PC-9 (cell line): ENCODE measurements at regions not wholly inside any gene's neighbourhood (a gene's known extent, or its start where the extent isn't known, plus 50 kb on each side); places are given as distances from the start of the nearest gene placed in this dataset.

Source experiments
- BruUV-seq: library from RNA; stranded (reverse); fragments of 400-500 nt; replicated peaks from 2 replicates; lab custom pipeline; 2021; lab: Mats Ljungman, UMichigan
- CTCF ChIA-PET: fragments of 300-600 bp; sonication (Branson Sonifier 250); formaldehyde crosslinking; loops from one replicate; lab custom pipeline; 2022; ENCODE audit warnings: antibody characterized with exemption; lab: Charles Lee
- POLR2A ChIA-PET: fragments of 300-600 bp; sonication (Branson Sonifier 250); formaldehyde crosslinking; loops from one replicate; lab custom pipeline; 2022; ENCODE audit warnings: antibody characterized with exemption; ENCODE audit not compliant: unreplicated experiment; lab: Charles Lee
- DNase-seq, 2 experiments: peaks; one replicate each; pipeline versions ENCODE4 v3.0.0 to v3.0.0-alpha.2; 2015 to 2022; ENCODE audit warnings: mixed read lengths in 1 of 2
- H2AFZ ChIP-seq: fragments of 200-600 bp; sonication (generic); 2 replicates; pipeline ENCODE4 v1.8.1; 2017; ENCODE audit warnings: antibody characterized with exemption
- H3F3A ChIP-seq: fragments of 200-600 bp; sonication (generic); 2 replicates; pipeline ENCODE4 v1.8.1; 2017; ENCODE audit warnings: antibody characterized with exemption, mild to moderate bottlenecking, low read depth; ENCODE audit not compliant: insufficient read depth
- H3K27ac ChIP-seq: fragments of 200-600 bp; sonication (generic); 2 replicates; pipeline ENCODE4 v1.6.1; 2016; ENCODE audit warnings: mixed run types
- H3K27me3 ChIP-seq: fragments of 200-600 bp; sonication (generic); 2 replicates; pipeline ENCODE4 v1.6.1; 2016; ENCODE audit warnings: low read depth, mixed run types; ENCODE audit not compliant: insufficient read depth
- H3K36me3 ChIP-seq: fragments of 200-600 bp; sonication (generic); 2 replicates; pipeline ENCODE4 v1.6.1; 2016; ENCODE audit warnings: low read depth, mixed run types
- H3K4me1 ChIP-seq: fragments of 200-600 bp; sonication (generic); replicated peaks from 2 replicates; pipeline ENCODE4 v1.6.1; 2016; ENCODE audit warnings: mixed run types; ENCODE audit not compliant: insufficient read depth
- H3K4me2 ChIP-seq: fragments of 200-600 bp; sonication (generic); 2 replicates; pipeline ENCODE4 v1.6.1; 2017; ENCODE audit warnings: mixed run types
- H3K4me3 ChIP-seq: fragments of 200-600 bp; sonication (generic); 2 replicates; pipeline ENCODE4 v1.6.1; 2016; ENCODE audit warnings: mixed run types
- H3K79me2 ChIP-seq: fragments of 200-600 bp; sonication (generic); 2 replicates; pipeline ENCODE4 v1.6.1; 2017; ENCODE audit warnings: low read depth, mixed run types
- H3K9me2 ChIP-seq: fragments of 200-600 bp; sonication (generic); 2 replicates; pipeline ENCODE4 v1.8.1; 2017; ENCODE audit warnings: mild to moderate bottlenecking; ENCODE audit not compliant: insufficient read depth
- H3K9me3 ChIP-seq: fragments of 200-600 bp; sonication (generic); 2 replicates; pipeline ENCODE4 v1.8.1; 2016; ENCODE audit warnings: low read depth; ENCODE audit not compliant: insufficient read depth
- H4K20me1 ChIP-seq: fragments of 200-600 bp; sonication (generic); 2 replicates; pipeline ENCODE4 v1.8.1; 2017; ENCODE audit not compliant: insufficient read depth
- EZH2 ChIP-seq: fragments of 200-600 bp; sonication (generic); IDR thresholded peaks from 2 replicates; pipeline ENCODE4 v1.8.0; 2017; ENCODE audit warnings: antibody characterized with exemption, low read depth
- intact Hi-C: fragments of 100-400 bp; cut with micrococcal nuclease; formaldehyde crosslinking; loops from one replicate; pipeline ENCODE4 v1.10.0; 2022; ENCODE audit not compliant: unreplicated experiment
- TF ChIP-seq, protein P1 (sequence below): fragments of 200-600 bp; sonication (generic); conservative IDR thresholded peaks from 2 replicates; pipeline ENCODE4 v1.6.1; 2017; ENCODE audit warnings: mixed run types, antibody characterized with exemption, mild to moderate bottlenecking, moderate library complexity

GRCh38 chr3:110166791-110167190, 829.4 kb upstream of the DPPA4 start:
- Histone ChIP-seq H3K4me1 (no peaks in the 10 kb centered on the region), H3K36me3 (no peaks in the 10 kb centered on the region), H3K9me3 (no peaks in the 10 kb centered on the region), H3K79me2 (no peaks in the 10 kb centered on the region), H4K20me1 (no peaks in the 10 kb centered on the region), H3K4me2 (no peak overlapping the region), H3K4me3 (no peak overlapping the region), H3K9me2 (no peaks in the 10 kb centered on the region), H3K27ac (no peak overlapping the region), H3F3A (no peaks in the 10 kb centered on the region), H3K27me3 (no peaks in the 10 kb centered on the region), H2AFZ (no peak overlapping the region)
- intact Hi-C loops: no loop called here
- ChIA-PET POLR2A (no interaction called here), CTCF (no interaction called here)
- no TSS peak for BruUV-seq
- TF ChIP-seq, protein P1, sequence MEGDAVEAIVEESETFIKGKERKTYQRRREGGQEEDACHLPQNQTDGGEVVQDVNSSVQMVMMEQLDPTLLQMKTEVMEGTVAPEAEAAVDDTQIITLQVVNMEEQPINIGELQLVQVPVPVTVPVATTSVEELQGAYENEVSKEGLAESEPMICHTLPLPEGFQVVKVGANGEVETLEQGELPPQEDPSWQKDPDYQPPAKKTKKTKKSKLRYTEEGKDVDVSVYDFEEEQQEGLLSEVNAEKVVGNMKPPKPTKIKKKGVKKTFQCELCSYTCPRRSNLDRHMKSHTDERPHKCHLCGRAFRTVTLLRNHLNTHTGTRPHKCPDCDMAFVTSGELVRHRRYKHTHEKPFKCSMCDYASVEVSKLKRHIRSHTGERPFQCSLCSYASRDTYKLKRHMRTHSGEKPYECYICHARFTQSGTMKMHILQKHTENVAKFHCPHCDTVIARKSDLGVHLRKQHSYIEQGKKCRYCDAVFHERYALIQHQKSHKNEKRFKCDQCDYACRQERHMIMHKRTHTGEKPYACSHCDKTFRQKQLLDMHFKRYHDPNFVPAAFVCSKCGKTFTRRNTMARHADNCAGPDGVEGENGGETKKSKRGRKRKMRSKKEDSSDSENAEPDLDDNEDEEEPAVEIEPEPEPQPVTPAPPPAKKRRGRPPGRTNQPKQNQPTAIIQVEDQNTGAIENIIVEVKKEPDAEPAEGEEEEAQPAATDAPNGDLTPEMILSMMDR: no peak
- TF ChIP-seq EZH2: no peak
- DNase-seq: no peak

- H3K9me3 ChIP-seq: no peaks in the 10 kb centered on the region
- TF ChIP-seq EZH2: no peak
- TF ChIP-seq, protein P1: no peak
- H3K4me1 ChIP-seq: no peaks in the 10 kb centered on the region
- BruUV-seq: no TSS peak
- CTCF ChIA-PET: no interaction called here
- no peak for DNase-seq
- H3F3A ChIP-seq: no peaks in the 10 kb centered on the region
- H2AFZ ChIP-seq: no peak overlapping the region
- H3K4me2 ChIP-seq: no peak overlapping the region
- no peak overlapping the region for H3K27ac ChIP-seq
- H3K4me3 ChIP-seq: no peak overlapping the region
- intact Hi-C loops: no loop called here
- H3K36me3 ChIP-seq: no peaks in the 10 kb centered on the region
- peaks cover 5% of the 10 kb centered on the region; the same call in 1 of the 2 replicates for H4K20me1 ChIP-seq
- no peaks in the 10 kb centered on the region for H3K79me2 ChIP-seq
- no peaks in the 10 kb centered on the region for H3K27me3 ChIP-seq
- POLR2A ChIA-PET: no interaction called here
- H3K9me2 ChIP-seq: no peaks in the 10 kb centered on the region
Observed at GRCh38 chr3:110174908-110175307, 837.6 kb upstream of the DPPA4 start.

DNA sequence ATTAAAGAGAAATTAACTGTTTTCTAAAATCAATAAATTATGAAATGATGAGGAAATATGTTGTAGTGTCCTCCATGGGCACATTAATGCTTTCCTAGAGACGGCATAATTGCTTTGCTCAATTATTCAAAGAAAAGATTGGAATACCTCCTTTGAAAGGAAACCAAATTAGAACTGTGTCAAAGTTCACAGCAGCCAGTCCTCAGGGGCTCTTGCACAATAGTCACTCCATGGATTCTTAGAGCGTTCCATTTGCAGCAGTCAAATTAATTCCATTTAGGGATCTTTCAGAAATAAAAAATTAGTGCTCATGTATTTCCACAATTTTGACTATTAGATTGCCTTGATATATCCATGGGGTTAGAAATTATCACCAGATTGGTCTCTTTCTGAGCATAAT, 841.6 kb upstream of the DPPA4 start:
- POLR2A ChIA-PET: no interaction called here
- Histone ChIP-seq H2AFZ (no peak overlapping the region), H3K27ac (no peak overlapping the region)

More for the DNA sequence above, 841.6 kb upstream of the DPPA4 start:
- TF ChIP-seq EZH2: no peak
- TF ChIP-seq, protein P1: no peak
- no peaks in the 10 kb centered on the region for H3K9me3 ChIP-seq
- no peaks in the 10 kb centered on the region for H3K4me1 ChIP-seq
- no peaks in the 10 kb centered on the region for H3K79me2 ChIP-seq
- CTCF ChIA-PET: no interaction called here
- DNase-seq: no peak
- intact Hi-C loops: no loop called here
- no peaks in the 10 kb centered on the region for H3K9me2 ChIP-seq
- peaks cover 5% of the 10 kb centered on the region; the same call in 1 of the 2 replicates for H4K20me1 ChIP-seq
- no peaks in the 10 kb centered on the region for H3K27me3 ChIP-seq
- no peaks in the 10 kb centered on the region for H3F3A ChIP-seq
- no TSS peak for BruUV-seq
- no peaks in the 10 kb centered on the region for H3K36me3 ChIP-seq
- H3K4me3 ChIP-seq: no peak overlapping the region
- no peak overlapping the region for H3K4me2 ChIP-seq
